Stomach (tissue), 8 donors: ENCODE measurements at regions not wholly inside any gene's neighbourhood (a gene's known extent, or its start where the extent isn't known, plus 50 kb on each side); places are given as distances from the start of the nearest gene placed in this dataset.

Experiments
- DNase-seq, 2 donors: peaks; one replicate each; pipeline versions ENCODE4 v3.0.0 to v3.0.0-alpha.2; 2013 to 2019
- H3K27ac ChIP-seq, 5 donors: fragments of 200-600 bp in 4 of 5; sonication (generic) in 4 of 5; one replicate each; pipeline ENCODE4 v1.5.1; 2013 to 2019; ENCODE audit warnings: mild to moderate bottlenecking in 1 of 5, moderate library complexity in 1 of 5
- H3K27me3 ChIP-seq, 3 donors: fragments of 200-600 bp; sonication (generic); one replicate each; pipeline ENCODE4 v1.5.1; 2017 to 2019; ENCODE audit warnings: mixed run types in 1 of 3
- H3K36me3 ChIP-seq, 4 donors: fragments of 200-600 bp; sonication (generic); 1 replicate in 3 of 4; 2 replicates in 1 of 4; pipeline ENCODE4 v1.5.1; 2016 to 2019
- H3K4me1 ChIP-seq, 4 donors: fragments of 200-600 bp; sonication (generic); one replicate each; pipeline ENCODE4 v1.5.1; 2016 to 2019
- H3K4me3 ChIP-seq, 4 donors: fragments of 200-600 bp; sonication (generic) in 3 of 4; one replicate each; pipeline ENCODE4 v1.5.1; 2016 to 2019; ENCODE audit warnings: mild to moderate bottlenecking in 1 of 4
- H3K9me3 ChIP-seq, 4 donors: fragments of 200-600 bp; sonication (generic); one replicate each; pipeline ENCODE4 v1.5.1; 2016 to 2019
- EP300 ChIP-seq: sonication (generic); formaldehyde crosslinking; IDR thresholded peaks from one replicate; pipeline ENCODE4 v1.6.1; 2017; ENCODE audit warnings: antibody characterized with exemption
- POLR2A ChIP-seq, 4 donors: fragments of 450-650 bp; IDR thresholded peaks; one replicate each; pipeline ENCODE4 v1.6.1; 2016; ENCODE audit warnings: antibody characterized with exemption in 4 of 4, control low read depth in 2 of 4, mild to moderate bottlenecking in 1 of 4, moderate library complexity in 1 of 4
- POLR2AphosphoS5 ChIP-seq, 3 donors: sonication (generic); formaldehyde crosslinking; IDR thresholded peaks; one replicate each; pipeline ENCODE4 v1.6.1; 2016; ENCODE audit warnings: antibody characterized with exemption in 3 of 3
- WGBS, 5 donors: extraction: QIAGEN DNeasy Blood & Tissue Kit in 3 of 5; methylation state at CpG; one replicate each; pipeline versions ENCODE4 v1.1.5 to v1.1.7; 2013 to 2018; 5-methylcytosine and 5-hydroxymethylcytosine counted together
- intact Hi-C: fragments of 100-400 bp; cut with DNase I; formaldehyde crosslinking; loops from one replicate; pipeline ENCODE4 v1.15.1; 2023; ENCODE audit warnings: low total_unique reads
- TF ChIP-seq, protein P1 (sequence below), 7 experiments: fragments of 450-650 bp in 4 of 7; fragments of 200-600 bp in 3 of 7; sonication (generic) in 3 of 7; IDR thresholded peaks; one replicate each; pipeline ENCODE4 v1.5.1; 2016 to 2019; ENCODE audit warnings: antibody characterized with exemption in 7 of 7, control low read depth in 2 of 7, mild to moderate bottlenecking in 1 of 7
- donor health status: healthy with polysubstance abuse.
- donor health status: Bipolar disorder and iron deficiency.
- donor health status: healthy.

DNA sequence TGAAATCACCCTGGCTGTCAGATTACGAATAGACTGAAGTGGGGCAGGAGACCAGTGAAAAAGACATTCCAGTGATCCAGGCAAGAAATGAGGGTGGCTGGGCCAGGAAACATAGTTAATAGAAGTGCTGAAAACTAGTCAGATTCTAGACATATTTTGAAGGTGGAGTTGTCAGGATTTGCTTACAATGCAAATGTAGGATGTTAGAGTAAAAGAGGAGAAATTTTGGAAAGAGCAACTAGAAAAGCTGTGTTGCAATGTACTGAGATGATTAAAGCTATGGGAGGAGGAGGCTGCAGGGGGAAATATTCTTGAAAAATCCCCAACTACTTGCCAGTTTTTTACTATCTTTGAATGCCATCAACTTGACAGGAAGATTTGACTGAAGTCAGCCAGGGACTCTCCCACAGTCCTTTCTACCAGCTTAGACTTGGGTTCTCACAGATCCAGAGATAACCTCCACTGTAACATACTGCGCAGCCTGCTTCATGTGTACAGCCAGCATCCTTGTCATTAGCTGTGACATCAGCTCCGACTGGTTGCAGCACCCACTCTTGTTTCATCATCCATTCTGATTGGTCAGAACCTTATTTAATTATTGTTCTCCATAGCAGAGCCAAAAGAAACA is 109.7 kb downstream of the TSEN15 start:
- intact Hi-C loops = no loop called here
- H3K9me3 ChIP-seq = no peaks in the 10 kb centered on the region
- no peak overlapping the region for H3K4me3 ChIP-seq
- H3K36me3 ChIP-seq = no peaks in the 10 kb centered on the region
- TF ChIP-seq POLR2AphosphoS5 (IDR thresholded peaks at IDR 0.05) (no peak), EP300 (no peak), POLR2A (IDR thresholded peaks at IDR 0.05) (no peak)
- TF ChIP-seq, protein P1, sequence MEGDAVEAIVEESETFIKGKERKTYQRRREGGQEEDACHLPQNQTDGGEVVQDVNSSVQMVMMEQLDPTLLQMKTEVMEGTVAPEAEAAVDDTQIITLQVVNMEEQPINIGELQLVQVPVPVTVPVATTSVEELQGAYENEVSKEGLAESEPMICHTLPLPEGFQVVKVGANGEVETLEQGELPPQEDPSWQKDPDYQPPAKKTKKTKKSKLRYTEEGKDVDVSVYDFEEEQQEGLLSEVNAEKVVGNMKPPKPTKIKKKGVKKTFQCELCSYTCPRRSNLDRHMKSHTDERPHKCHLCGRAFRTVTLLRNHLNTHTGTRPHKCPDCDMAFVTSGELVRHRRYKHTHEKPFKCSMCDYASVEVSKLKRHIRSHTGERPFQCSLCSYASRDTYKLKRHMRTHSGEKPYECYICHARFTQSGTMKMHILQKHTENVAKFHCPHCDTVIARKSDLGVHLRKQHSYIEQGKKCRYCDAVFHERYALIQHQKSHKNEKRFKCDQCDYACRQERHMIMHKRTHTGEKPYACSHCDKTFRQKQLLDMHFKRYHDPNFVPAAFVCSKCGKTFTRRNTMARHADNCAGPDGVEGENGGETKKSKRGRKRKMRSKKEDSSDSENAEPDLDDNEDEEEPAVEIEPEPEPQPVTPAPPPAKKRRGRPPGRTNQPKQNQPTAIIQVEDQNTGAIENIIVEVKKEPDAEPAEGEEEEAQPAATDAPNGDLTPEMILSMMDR (IDR thresholded peaks at IDR 0.05) = no peak
- peak overlapping the region in 4 of 5 donors; percentile 13 to 66 (median 50) for H3K27ac ChIP-seq
- H3K27me3 ChIP-seq = no peaks in the 10 kb centered on the region
- WGBS, 5 donors = 55 to 73% (median 67%) methylated on average over 3 of the region's 3 CpGs
- H3K4me1 ChIP-seq = peaks cover 0 to 34% (median 0%) of the 10 kb centered on the region in 4 donors
- DNase-seq = no peak

DNA sequence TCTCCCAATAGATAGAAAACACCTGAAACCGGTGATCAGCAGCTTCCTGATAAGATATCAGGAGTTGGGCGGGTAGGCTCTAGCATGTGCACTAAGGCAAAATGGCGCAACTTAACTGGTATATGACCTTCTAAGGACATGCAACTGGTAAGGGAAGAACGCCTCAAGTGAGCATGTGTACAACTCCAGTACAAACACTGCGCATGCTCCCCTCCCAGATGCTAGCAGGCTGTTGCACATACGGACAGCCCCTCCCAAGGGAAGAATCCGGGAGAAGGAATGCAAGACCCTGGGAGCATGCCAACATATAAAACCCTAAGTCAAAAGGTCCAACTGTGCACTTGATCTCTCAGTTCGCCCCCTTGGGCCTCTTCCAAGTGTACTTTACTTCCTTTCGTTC is 110.8 kb downstream of the TSEN15 start:
- H3K4me3 ChIP-seq = no peak overlapping the region
- peaks cover 0 to 34% (median 0%) of the 10 kb centered on the region in 4 donors for H3K4me1 ChIP-seq
- peak overlapping the region in 1 of 5 donors; percentile 66 for H3K27ac ChIP-seq
- TF ChIP-seq POLR2AphosphoS5 (IDR thresholded peaks at IDR 0.05) (no peak), POLR2A (IDR thresholded peaks at IDR 0.05) (no peak), EP300 (no peak)
- TF ChIP-seq, protein P1 (IDR thresholded peaks at IDR 0.05) = no peak
- no peaks in the 10 kb centered on the region for H3K36me3 ChIP-seq
- DNase-seq = peak in 1 of 2 donors; percentile 52
- no peaks in the 10 kb centered on the region for H3K27me3 ChIP-seq
- intact Hi-C loops = no loop called here
- H3K9me3 ChIP-seq = no peaks in the 10 kb centered on the region
- WGBS, 5 donors = 71 to 77% (median 74%) methylated on average over 9 of the region's 9 CpGs

DNA sequence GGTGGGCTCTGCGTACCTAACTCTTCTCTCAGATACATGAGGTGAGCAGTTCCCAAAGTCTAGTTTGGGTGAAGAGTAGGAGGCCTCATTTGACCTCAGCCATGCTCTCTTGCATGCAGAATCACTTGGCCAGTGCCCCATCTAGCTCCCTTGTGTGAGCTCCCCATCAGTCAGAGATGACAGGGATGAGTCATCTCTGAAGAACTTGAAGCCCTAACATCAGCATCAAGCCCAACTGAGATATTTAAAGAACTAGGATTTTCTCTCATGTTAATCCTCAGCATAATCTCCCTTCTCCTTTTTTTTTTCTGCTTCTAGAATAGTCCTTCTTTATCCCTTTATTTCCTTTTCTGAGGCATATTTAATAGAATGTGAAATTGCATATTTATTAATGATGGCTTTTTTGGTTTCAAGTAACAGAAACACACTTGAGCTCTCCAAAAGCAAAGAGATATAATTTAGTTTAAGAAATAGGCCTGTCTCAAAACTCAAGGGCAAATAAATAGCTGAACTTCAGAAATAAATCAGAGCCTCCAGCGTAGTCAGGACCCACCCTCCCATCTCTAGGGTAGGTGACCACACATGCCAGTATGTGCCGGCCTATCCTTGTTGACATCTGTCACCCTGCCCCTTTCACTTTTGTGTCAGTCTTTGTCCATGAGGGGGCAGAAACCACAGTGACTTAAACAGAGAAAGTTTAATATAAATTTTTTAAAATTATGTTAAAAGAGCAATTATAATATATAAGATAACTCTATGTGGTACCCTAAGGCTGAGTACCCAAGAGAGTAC is 112.3 kb downstream of the TSEN15 start:
- WGBS, 5 donors = 55 to 77% (median 72%) methylated on average over 3 of the region's 3 CpGs
- DNase-seq = peak in 1 of 2 donors; percentile 55
- no peaks in the 10 kb centered on the region for H3K9me3 ChIP-seq
- no peaks in the 10 kb centered on the region for H3K27me3 ChIP-seq
- no peaks in the 10 kb centered on the region for H3K36me3 ChIP-seq
- intact Hi-C loops = no loop called here
- peak overlapping the region in 1 of 5 donors; percentile 15 for H3K27ac ChIP-seq
- H3K4me1 ChIP-seq = peaks cover 0 to 34% (median 0%) of the 10 kb centered on the region in 4 donors
- TF ChIP-seq, protein P1 (IDR thresholded peaks at IDR 0.05) = no peak
- no peak for TF ChIP-seq EP300
- no peak for TF ChIP-seq POLR2A (IDR thresholded peaks at IDR 0.05)
- TF ChIP-seq POLR2AphosphoS5 (IDR thresholded peaks at IDR 0.05) = peak in 1 of 3 donors; percentile 9
- H3K4me3 ChIP-seq = no peak overlapping the region

DNA sequence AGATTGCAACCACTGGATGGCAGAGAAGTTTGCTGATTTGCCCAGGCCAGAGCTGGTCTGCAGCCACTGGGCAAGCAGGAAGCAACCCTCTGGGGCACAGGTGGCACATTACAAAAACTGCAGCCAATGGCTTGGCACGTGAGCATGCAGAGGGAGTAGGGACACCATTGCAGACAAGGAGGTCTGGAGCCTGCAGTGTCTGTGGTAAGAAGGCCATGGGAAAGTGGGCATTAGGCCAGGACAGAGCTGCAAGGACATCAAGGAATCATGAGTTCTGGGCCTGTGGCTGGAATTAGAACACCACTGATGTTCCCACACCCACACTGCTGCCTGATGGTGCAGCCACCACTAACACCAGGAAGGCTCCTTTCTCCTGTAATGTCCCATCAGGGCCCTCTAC is 113.0 kb downstream of the TSEN15 start:
- no peak for TF ChIP-seq EP300
- TF ChIP-seq, protein P1 (IDR thresholded peaks at IDR 0.05) = no peak
- no peak for TF ChIP-seq POLR2AphosphoS5 (IDR thresholded peaks at IDR 0.05)
- TF ChIP-seq POLR2A (IDR thresholded peaks at IDR 0.05) = no peak
- Histone ChIP-seq H3K4me1 (peaks cover 0 to 34% (median 0%) of the 10 kb centered on the region in 4 donors), H3K36me3 (no peaks in the 10 kb centered on the region), H3K4me3 (no peak overlapping the region), H3K9me3 (no peaks in the 10 kb centered on the region), H3K27me3 (no peaks in the 10 kb centered on the region), H3K27ac (no peak overlapping the region)
- DNase-seq = no peak
- intact Hi-C loops = no loop called here
- 77 to 100% (median 89%) methylated on average over 1 of the region's 1 CpG for WGBS, 5 donors
